GM18505 (cell line): ENCODE measurements at regions not wholly inside any gene's neighbourhood (a gene's known extent, or its start where the extent isn't known, plus 50 kb on each side); places are given as distances from the start of the nearest gene placed in this dataset.
A peak's percentile ranks its signal among the peaks of the same experiment; 100 is the strongest.

Source experiments
- ATAC-seq: cut with Tn5 transposase; IDR thresholded peaks from one replicate; pipeline ENCODE4 v1.9.1; 2021; ENCODE audit not compliant: unreplicated experiment
- POLR2A ChIP-seq: IDR thresholded peaks from 4 replicates; pipeline ENCODE4 v1.6.1; 2011; ENCODE audit warnings: borderline replicate concordance; ENCODE audit not compliant: insufficient read depth, insufficient read length; ENCODE audit errors: extremely low read depth

- TF ChIP-seq POLR2A: no peak
- ATAC-seq: no peak
Observed at GRCh38 chr2:118272391-118272790, 184.1 kb downstream of the INSIG2 start.

GRCh38 chr2:118269408-118270051 lies 181.3 kb downstream of the INSIG2 start:
- ATAC-seq: no peak
- TF ChIP-seq POLR2A: no peak

GRCh38 chr2:118268268-118268667 lies 180.0 kb downstream of the INSIG2 start:
- TF ChIP-seq POLR2A: no peak
- ATAC-seq: no peak

GRCh38 chr2:118265873-118266455 lies 177.7 kb downstream of the INSIG2 start:
- ATAC-seq: no peak
- no peak for TF ChIP-seq POLR2A

- TF ChIP-seq POLR2A: no peak
- ATAC-seq: no peak
Observed at GRCh38 chr2:118264232-118264990, 176.1 kb downstream of the INSIG2 start.

- ATAC-seq: no peak
- TF ChIP-seq POLR2A: no peak
Observed at GRCh38 chr2:118257696-118258095, 169.4 kb downstream of the INSIG2 start.

- no peak for ATAC-seq
- TF ChIP-seq POLR2A: no peak
Observed at GRCh38 chr2:118255771-118256372, 167.6 kb downstream of the INSIG2 start.

- no peak for ATAC-seq
- no peak for TF ChIP-seq POLR2A
Observed at GRCh38 chr2:118255301-118255700, 167.0 kb downstream of the INSIG2 start.

GRCh38 chr2:118254116-118254515 lies 165.8 kb downstream of the INSIG2 start:
- no peak for TF ChIP-seq POLR2A
- ATAC-seq: no peak

- TF ChIP-seq POLR2A: no peak
- no peak for ATAC-seq
Observed at GRCh38 chr2:118251427-118251826, 163.2 kb downstream of the INSIG2 start.

GRCh38 chr2:118250463-118250862 lies 162.2 kb downstream of the INSIG2 start:
- TF ChIP-seq POLR2A: no peak
- no peak for ATAC-seq

GRCh38 chr2:118250001-118250400 lies 161.7 kb downstream of the INSIG2 start:
- peak; percentile 23 for ATAC-seq
- no peak for TF ChIP-seq POLR2A

- no peak for TF ChIP-seq POLR2A
- ATAC-seq: peak; percentile 76
Observed at GRCh38 chr2:118249531-118249930, 161.3 kb downstream of the INSIG2 start.

GRCh38 chr2:118246726-118247125 lies 158.5 kb downstream of the INSIG2 start:
- ATAC-seq: no peak
- no peak for TF ChIP-seq POLR2A

- no peak for ATAC-seq
- TF ChIP-seq POLR2A: no peak
Observed at GRCh38 chr2:118246079-118246478, 157.8 kb downstream of the INSIG2 start.

- ATAC-seq: no peak
- no peak for TF ChIP-seq POLR2A
Observed at GRCh38 chr2:118244686-118245085, 156.4 kb downstream of the INSIG2 start.
